SK-N-DZ (cell line): ENCODE measurements at regions not wholly inside any gene's neighbourhood (a gene's known extent, or its start where the extent isn't known, plus 50 kb on each side); places are given as distances from the start of the nearest gene placed in this dataset.

ENCODE experiments used
- DNase-seq: peaks from one replicate; pipeline ENCODE4 v3.0.0-alpha.2; 2015; ENCODE audit warnings: low spot score
- small RNA-seq, 2 experiments: library from RNA; depleted of rRNA; stranded (forward); fragments of <200 nt; gene quantifications; one replicate each; pipeline ENCODE3, GENCODE V24; 2014

DNA sequence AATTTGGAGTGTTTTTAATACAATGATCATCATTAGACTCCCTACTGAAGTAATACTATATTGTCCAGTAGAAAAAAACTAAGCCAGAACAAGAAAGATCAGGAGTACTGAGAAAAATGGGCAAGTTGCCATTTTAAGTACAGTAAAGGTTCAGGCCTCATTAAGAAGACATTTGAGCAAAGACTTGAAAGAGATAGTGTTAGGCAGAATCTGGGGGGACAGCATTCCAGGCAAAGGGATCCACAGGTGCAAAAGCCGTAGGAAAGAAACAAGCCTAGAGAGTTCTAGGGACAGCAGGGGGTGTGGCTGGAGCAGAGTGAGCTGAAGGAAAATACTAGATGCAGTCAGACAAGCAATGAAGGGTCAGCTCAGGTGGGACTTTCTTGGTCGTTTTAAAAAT is 58.1 kb upstream of the INTU start:
- no peak for DNase-seq

DNA sequence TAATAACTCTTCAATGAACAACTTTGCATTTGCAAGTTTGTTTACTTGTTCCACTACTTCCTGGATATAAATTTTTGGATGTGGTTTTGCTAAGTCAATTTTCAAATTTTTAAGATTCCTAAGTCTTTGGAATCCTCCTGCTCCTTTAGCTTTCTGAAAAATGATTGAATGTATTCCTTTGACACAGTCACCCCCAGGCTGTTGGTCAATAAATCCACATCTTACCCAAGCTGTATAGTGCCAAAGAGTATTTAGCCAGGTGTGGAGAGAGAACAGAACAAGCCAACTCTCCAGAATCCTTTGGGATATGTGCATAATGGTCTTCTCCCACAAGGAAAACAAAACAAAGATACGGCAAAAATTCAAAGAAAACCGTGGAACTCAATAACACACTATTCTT is 56.9 kb upstream of the INTU start:
- no peak for DNase-seq

DNA sequence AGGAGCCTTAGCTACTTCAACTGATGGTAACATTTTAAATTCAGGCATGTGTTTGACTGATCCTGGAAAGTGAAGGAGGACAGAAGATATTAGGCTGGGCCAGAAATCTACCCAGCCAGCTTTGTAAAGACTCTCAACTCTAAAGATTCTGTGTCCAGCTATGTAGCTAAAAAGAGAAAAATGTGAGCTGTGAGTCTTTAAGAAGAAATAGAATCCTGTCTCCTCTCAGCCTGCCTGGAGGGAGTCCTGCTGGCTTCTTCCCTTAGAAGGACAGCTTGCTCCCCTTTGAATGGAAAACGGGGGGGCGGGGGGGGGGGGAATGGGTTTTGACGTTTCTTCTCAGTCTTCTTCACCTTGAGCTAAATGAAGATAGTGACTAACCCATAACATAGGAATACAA is 54.3 kb upstream of the INTU start:
- no peak for DNase-seq

DNA sequence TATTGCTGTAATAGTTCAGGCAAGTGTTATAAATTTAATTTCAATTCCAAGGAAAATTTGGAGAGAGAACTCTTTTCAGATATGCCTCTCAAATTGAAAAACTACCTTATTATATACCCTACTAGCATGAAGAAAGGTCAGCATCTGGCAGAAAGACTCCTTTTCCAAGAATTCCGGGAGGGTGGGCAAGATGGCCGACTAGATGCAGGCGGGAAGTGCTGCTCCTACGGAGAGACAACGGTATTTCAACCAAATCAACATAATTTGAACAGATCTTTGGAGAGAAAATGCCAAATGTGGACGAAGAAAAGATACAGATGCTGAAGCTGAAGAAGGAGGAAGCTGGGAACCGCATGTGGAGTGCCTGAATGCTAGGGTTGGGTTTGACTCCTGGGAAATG is 53.8 kb upstream of the INTU start:
- DNase-seq: no peak

DNA sequence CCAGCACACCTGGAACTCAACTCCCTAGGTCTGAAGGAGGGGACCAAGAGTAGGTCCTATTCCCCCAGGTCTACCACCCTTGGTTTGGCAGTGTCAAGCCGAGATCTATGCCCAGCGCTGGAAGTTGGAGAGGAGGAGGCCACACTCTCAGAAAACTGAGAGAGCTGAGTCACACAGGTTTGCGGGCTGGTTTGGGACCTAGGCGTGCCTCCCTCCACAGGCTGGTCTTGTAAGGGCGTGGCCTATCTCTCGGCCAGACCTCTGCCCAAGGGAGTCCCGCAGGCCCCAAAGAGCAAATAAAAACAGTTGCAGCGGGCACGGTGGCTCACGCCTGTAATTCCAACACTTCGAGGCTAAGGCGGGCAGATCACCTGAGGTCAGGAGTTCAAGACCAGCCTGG is 52.9 kb upstream of the INTU start:
- DNase-seq: no peak

DNA sequence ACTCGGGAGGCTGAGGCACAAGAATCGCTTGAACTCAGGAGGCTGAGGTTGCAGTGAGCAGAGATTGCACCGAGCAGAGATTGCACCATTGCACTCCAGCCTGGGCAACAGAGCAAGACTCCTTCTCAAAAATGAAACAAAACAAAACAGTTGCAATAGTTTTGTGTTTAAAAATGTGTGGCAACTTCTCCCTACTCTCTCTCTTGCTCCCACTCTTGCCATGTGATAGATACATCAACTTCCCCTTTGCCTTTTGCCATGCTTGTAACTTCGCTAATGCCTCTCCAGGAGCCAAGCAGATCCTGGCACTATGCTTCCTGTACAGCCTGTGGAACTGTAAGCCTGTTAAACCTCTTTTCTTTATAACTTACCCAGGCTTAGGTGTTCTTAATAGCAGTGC is 52.5 kb upstream of the INTU start:
- no peak for DNase-seq

- DNase-seq: no peak
Measured at GRCh38 chr4:127580891-127581290, 51.9 kb upstream of the INTU start.

Small RNA genes in the stretch of these regions (small RNA-seq; reads per million reads assigned to genes)
- gene RF00019: 0 reads per million in 2 experiments
